Fibroblast of lung (primary cell): ENCODE measurements at regions not wholly inside any gene's neighbourhood (a gene's known extent, or its start where the extent isn't known, plus 50 kb on each side); places are given as distances from the start of the nearest gene placed in this dataset.

Source experiments
- DNase-seq, 2 donors: peaks; one replicate each; pipeline versions ENCODE4 v3.0.0 to v3.0.0-alpha.2; 2010; ENCODE audit warnings: low read depth in 2 of 2
- H2AFZ ChIP-seq: 2 replicates; pipeline ENCODE4 v1.5.1; 2012; ENCODE audit warnings: low read length, control low read depth, inconsistent platforms
- H3K27ac ChIP-seq: 2 replicates; pipeline ENCODE4 v1.5.1; 2011; ENCODE audit warnings: low read length, control low read depth; ENCODE audit not compliant: insufficient read depth
- H3K27me3 ChIP-seq: 2 replicates; pipeline ENCODE4 v1.5.1; 2011; ENCODE audit warnings: mild to moderate bottlenecking, low read length; ENCODE audit not compliant: control insufficient read depth, insufficient read depth
- H3K36me3 ChIP-seq: 2 replicates; pipeline ENCODE4 v1.5.1; 2011; ENCODE audit warnings: low read length; ENCODE audit not compliant: control insufficient read depth, insufficient read depth
- H3K4me1 ChIP-seq: 2 replicates; pipeline ENCODE4 v1.5.1; 2011; ENCODE audit warnings: low read length; ENCODE audit not compliant: control insufficient read depth, insufficient read depth; ENCODE audit errors: extremely low read depth
- H3K4me2 ChIP-seq: 2 replicates; pipeline ENCODE4 v1.5.1; 2011; ENCODE audit warnings: low read length, control low read depth; ENCODE audit not compliant: insufficient read depth; ENCODE audit errors: extremely low read depth
- H3K4me3 ChIP-seq, 4 experiments: fragments of 200-600 bp in 1 of 4; sonication (generic) in 1 of 4; replicated peaks in 1 of 4; 2 replicates each; pipeline ENCODE4 v1.5.1; 2011 to 2016; ENCODE audit warnings: low read length in 4 of 4, low read depth in 3 of 4, mild to moderate bottlenecking in 3 of 4, control low read depth in 2 of 4, inconsistent platforms in 1 of 4, mixed read lengths in 1 of 4; ENCODE audit not compliant: insufficient read depth in 1 of 4; ENCODE audit errors: control extremely low read depth in 1 of 4
- H3K79me2 ChIP-seq: 2 replicates; pipeline ENCODE4 v1.5.1; 2012; ENCODE audit warnings: mild to moderate bottlenecking, low read length, inconsistent platforms; ENCODE audit not compliant: control insufficient read depth, insufficient read depth
- H3K9ac ChIP-seq: 2 replicates; pipeline ENCODE4 v1.5.1; 2011; ENCODE audit warnings: mild to moderate bottlenecking, low read length, control low read depth; ENCODE audit not compliant: insufficient read depth
- H3K9me3 ChIP-seq: 2 replicates; pipeline ENCODE4 v1.5.1; 2012; ENCODE audit warnings: low read depth, low read length; ENCODE audit not compliant: control insufficient read depth, insufficient read depth
- H4K20me1 ChIP-seq: 2 replicates; pipeline ENCODE4 v1.5.1; 2011; ENCODE audit warnings: low read length; ENCODE audit not compliant: control insufficient read depth, insufficient read depth; ENCODE audit errors: extremely low read depth
- CTCF ChIP-seq, 2 donors: IDR thresholded peaks in 1 of 2; conservative IDR thresholded peaks in 1 of 2; 1 replicate in 1 of 2; 2 replicates in 1 of 2; pipeline ENCODE4 v1.5.1; 2011 to 2012; ENCODE audit warnings: low read length in 2 of 2, control low read depth in 1 of 2, inconsistent platforms in 1 of 2, low read depth in 1 of 2, mild to moderate bottlenecking in 1 of 2
- EZH2 ChIP-seq: IDR thresholded peaks from 2 replicates; pipeline ENCODE4 v1.5.1; 2012; ENCODE audit warnings: low read length, control low read depth, mild to moderate bottlenecking; ENCODE audit errors: missing control alignments

GRCh38 chr12:108009442-108010070, 119.5 kb upstream of the WSCD2 start:
- no peak overlapping the region for H3K9ac ChIP-seq
- no peaks in the 10 kb centered on the region for H4K20me1 ChIP-seq
- no peaks in the 10 kb centered on the region for H3K9me3 ChIP-seq
- no peak overlapping the region for H3K4me3 ChIP-seq
- no peaks in the 10 kb centered on the region for H3K36me3 ChIP-seq
- DNase-seq: no peak
- no peaks in the 10 kb centered on the region for H3K79me2 ChIP-seq
- no peak overlapping the region for H2AFZ ChIP-seq
- H3K4me2 ChIP-seq: no peak overlapping the region
- H3K4me1 ChIP-seq: no peaks in the 10 kb centered on the region
- H3K27me3 ChIP-seq: no peaks in the 10 kb centered on the region
- no peak for TF ChIP-seq CTCF (conservative IDR thresholded peaks at IDR 0.05 in 1 of 2, IDR thresholded peaks at IDR 0.05 in 1 of 2; ENCODE audit: low read depth in 1 of 2, low read length in 2 of 2)
- TF ChIP-seq EZH2: no peak
- no peak overlapping the region for H3K27ac ChIP-seq

- H3K9ac ChIP-seq: no peak overlapping the region
- no peaks in the 10 kb centered on the region for H3K27me3 ChIP-seq
- no peak overlapping the region for H3K4me3 ChIP-seq
- no peaks in the 10 kb centered on the region for H3K4me1 ChIP-seq
- no peaks in the 10 kb centered on the region for H3K9me3 ChIP-seq
- no peaks in the 10 kb centered on the region for H4K20me1 ChIP-seq
- H3K79me2 ChIP-seq: no peaks in the 10 kb centered on the region
- TF ChIP-seq EZH2 (no peak), CTCF (conservative IDR thresholded peaks at IDR 0.05 in 1 of 2, IDR thresholded peaks at IDR 0.05 in 1 of 2; ENCODE audit: low read depth in 1 of 2, low read length in 2 of 2) (no peak)
- no peak overlapping the region for H2AFZ ChIP-seq
- DNase-seq: no peak
- H3K27ac ChIP-seq: no peak overlapping the region
- H3K36me3 ChIP-seq: no peaks in the 10 kb centered on the region
- H3K4me2 ChIP-seq: no peak overlapping the region
These were observed 113.0 kb upstream of the WSCD2 start for GRCh38 chr12:108016022-108016564.

GRCh38 chr12:108017472-108018057, 111.5 kb upstream of the WSCD2 start:
- Histone ChIP-seq H3K4me3 (no peak overlapping the region), H4K20me1 (no peaks in the 10 kb centered on the region), H3K4me2 (no peak overlapping the region), H3K9me3 (no peaks in the 10 kb centered on the region), H3K4me1 (no peaks in the 10 kb centered on the region), H3K9ac (no peak overlapping the region), H3K79me2 (no peaks in the 10 kb centered on the region), H3K36me3 (no peaks in the 10 kb centered on the region), H2AFZ (no peak overlapping the region), H3K27me3 (no peaks in the 10 kb centered on the region), H3K27ac (no peak overlapping the region)
- DNase-seq: no peak
- TF ChIP-seq CTCF (conservative IDR thresholded peaks at IDR 0.05 in 1 of 2, IDR thresholded peaks at IDR 0.05 in 1 of 2; ENCODE audit: low read depth in 1 of 2, low read length in 2 of 2): no peak
- no peak for TF ChIP-seq EZH2
